Aorta (tissue), 5 donors: ENCODE measurements at regions not wholly inside any gene's neighbourhood (a gene's known extent, or its start where the extent isn't known, plus 50 kb on each side); places are given as distances from the start of the nearest gene placed in this dataset.

Experiments used
- ATAC-seq: fragments of 200-7000 bp; cut with Tn5 transposase; one replicate; pipeline ENCODE4 v1.9.1; 2022; ENCODE audit warnings: moderate library complexity; ENCODE audit not compliant: low FRiP score
- DNase-seq, 2 donors: peaks; one replicate each; pipeline ENCODE4 v3.0.0-alpha.2; 2020
- H3K27ac ChIP-seq, 2 donors: one replicate each; pipeline ENCODE4 v1.5.1; 2013; ENCODE audit warnings: low read length in 2 of 2, mild to moderate bottlenecking in 2 of 2, moderate library complexity in 2 of 2, control low read depth in 1 of 2, inconsistent platforms in 1 of 2, low read depth in 1 of 2
- H3K27me3 ChIP-seq, 2 donors: one replicate each; pipeline ENCODE4 v1.6.1; 2013; ENCODE audit warnings: control low read depth in 1 of 2, low read length in 1 of 2, mild to moderate bottlenecking in 1 of 2, moderate library complexity in 1 of 2; ENCODE audit not compliant: insufficient read depth in 2 of 2, control insufficient read depth in 1 of 2
- H3K36me3 ChIP-seq, 2 donors: one replicate each; pipeline ENCODE4 v1.6.1; 2013; ENCODE audit warnings: control low read depth in 1 of 2, low read length in 1 of 2, mild to moderate bottlenecking in 1 of 2; ENCODE audit not compliant: insufficient read depth in 2 of 2, control insufficient read depth in 1 of 2
- H3K4me1 ChIP-seq, 2 donors: one replicate each; pipeline ENCODE4 v1.6.1; 2013; ENCODE audit warnings: low read length in 2 of 2, control low read depth in 1 of 2, mild to moderate bottlenecking in 1 of 2, moderate library complexity in 1 of 2; ENCODE audit not compliant: insufficient read depth in 2 of 2, control insufficient read depth in 1 of 2
- H3K4me3 ChIP-seq, 2 donors: one replicate each; pipeline ENCODE4 v1.5.1; 2013; ENCODE audit warnings: low read length in 2 of 2, control low read depth in 1 of 2, mild to moderate bottlenecking in 1 of 2
- H3K9me3 ChIP-seq: one replicate; pipeline ENCODE4 v1.6.1; 2013; ENCODE audit warnings: mild to moderate bottlenecking, low read length; ENCODE audit not compliant: control insufficient read depth
- WGBS, 2 donors: extraction: QIAGEN DNeasy Blood & Tissue Kit; methylation state at CpG; one replicate each; pipeline ENCODE4 v1.1.7; 2013; 5-methylcytosine and 5-hydroxymethylcytosine counted together
- intact Hi-C, 2 donors: fragments of 100-400 bp; cut with DNase I; formaldehyde crosslinking; loops; one replicate each; pipeline versions ENCODE4 v1.14.2 to v1.15.0; 2022
- donor health status: healthy with polysubstance abuse.
- donor health status: Bipolar disorder and iron deficiency.
- donor health status: DM: no; HTN: no; CAD: no.
- donor health status: DM: no; HTN: no; CAD: no.
- donor health status: DM: yes; HTN: yes; CAD: no.

DNA sequence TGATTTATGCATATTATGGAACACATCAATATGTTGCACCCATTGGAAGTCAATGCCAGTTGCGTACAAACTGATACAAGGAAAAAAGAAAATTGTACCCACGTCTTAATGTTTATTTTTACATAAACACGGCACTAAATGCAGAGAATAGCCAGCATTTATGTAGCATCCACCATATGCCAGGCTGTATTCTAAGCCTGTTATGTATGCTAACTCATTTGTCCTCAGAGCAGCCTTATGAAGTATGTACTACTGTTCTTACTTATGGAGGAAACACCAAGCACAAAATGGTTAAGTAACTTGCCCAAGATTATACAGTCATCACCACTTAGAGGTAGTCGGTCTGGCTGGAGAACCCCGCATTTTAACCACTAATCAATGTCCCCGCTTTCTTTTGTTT, 837.9 kb upstream of the RBFOX1 start:
- DNase-seq (no peak), ATAC-seq (no peak)
- WGBS, 2 donors, result 83 to 88% methylated on average over 6 of the region's 6 CpGs
- Histone ChIP-seq H3K4me1 (no peaks in the 10 kb centered on the region), H3K4me3 (no peak overlapping the region), H3K27ac (no peak overlapping the region), H3K9me3 (no peaks in the 10 kb centered on the region), H3K36me3 (no peaks in the 10 kb centered on the region), H3K27me3 (no peaks in the 10 kb centered on the region)
- intact Hi-C loops, result no loop called here

DNA sequence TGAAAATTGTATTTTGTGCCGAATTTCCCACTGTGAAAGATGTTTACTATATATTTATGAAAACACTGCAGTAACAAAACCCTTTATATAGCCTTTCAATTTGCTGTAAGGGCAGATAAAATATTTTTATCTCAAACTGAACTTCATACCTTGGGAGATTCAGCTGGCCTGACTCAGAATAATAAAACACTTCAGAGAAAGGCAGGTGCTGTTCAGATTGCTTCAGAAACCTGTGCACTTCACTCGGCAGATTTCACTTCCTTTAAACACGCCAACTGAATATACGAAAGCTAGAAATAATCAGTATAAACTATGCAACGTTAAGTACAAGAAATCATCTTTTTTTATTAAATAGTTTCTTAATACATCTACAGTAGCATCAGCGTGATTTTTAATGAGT, 839.1 kb upstream of the RBFOX1 start:
- H3K4me3 ChIP-seq, result no peak overlapping the region
- DNase-seq, result no peak
- WGBS, 2 donors, result 79 to 81% methylated on average over 6 of the region's 6 CpGs
- H3K9me3 ChIP-seq, result no peaks in the 10 kb centered on the region
- no peaks in the 10 kb centered on the region for H3K4me1 ChIP-seq
- H3K27ac ChIP-seq, result no peak overlapping the region
- H3K36me3 ChIP-seq, result no peaks in the 10 kb centered on the region
- no peak for ATAC-seq
- H3K27me3 ChIP-seq, result no peaks in the 10 kb centered on the region
- intact Hi-C loops, result no loop called here

DNA sequence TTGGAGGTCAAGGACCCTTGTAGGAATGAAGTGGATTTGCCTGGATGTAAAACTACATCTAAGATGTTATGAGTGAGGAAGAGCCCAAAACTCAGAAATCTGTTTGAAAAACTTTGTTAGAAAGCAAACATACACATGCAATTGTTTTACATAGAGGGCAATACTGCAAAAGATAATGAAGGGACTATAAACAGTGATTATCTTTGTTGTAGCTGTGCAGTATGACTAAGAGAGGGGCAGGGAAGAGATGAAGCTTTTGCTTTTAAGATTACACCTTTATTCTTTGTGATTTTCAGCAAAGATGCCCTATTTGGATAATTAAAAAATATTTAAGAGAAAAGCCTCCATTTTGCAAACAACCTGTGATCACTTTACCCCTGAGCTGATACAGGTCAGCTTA, 839.9 kb upstream of the RBFOX1 start:
- H3K36me3 ChIP-seq, result no peaks in the 10 kb centered on the region
- H3K9me3 ChIP-seq, result no peaks in the 10 kb centered on the region
- H3K27me3 ChIP-seq, result no peaks in the 10 kb centered on the region
- H3K4me1 ChIP-seq, result no peaks in the 10 kb centered on the region
- no peak overlapping the region for H3K4me3 ChIP-seq
- intact Hi-C loops, result no loop called here
- H3K27ac ChIP-seq, result no peak overlapping the region
- no peak for ATAC-seq
- no peak for DNase-seq

DNA sequence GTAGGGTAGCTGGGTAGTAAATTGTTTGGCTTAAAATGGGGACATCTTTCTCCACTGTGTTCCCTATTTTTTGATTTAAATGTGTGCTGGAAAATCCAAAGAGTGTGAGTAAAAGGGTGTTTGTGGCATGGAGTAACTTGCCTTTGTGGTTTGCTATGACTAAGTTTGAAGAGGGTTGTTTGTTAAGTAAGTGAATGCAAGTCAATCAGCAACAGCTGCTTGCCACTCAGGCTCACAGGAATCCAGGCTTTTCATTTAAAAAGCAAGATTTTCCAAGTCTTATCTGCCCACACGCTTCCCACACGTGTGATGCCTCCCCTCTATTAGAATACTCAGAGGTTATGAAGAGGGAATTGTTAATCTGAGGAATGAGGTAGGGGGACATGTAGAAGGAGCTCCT, 847.7 kb upstream of the RBFOX1 start:
- intact Hi-C loops, result no loop called here

DNA sequence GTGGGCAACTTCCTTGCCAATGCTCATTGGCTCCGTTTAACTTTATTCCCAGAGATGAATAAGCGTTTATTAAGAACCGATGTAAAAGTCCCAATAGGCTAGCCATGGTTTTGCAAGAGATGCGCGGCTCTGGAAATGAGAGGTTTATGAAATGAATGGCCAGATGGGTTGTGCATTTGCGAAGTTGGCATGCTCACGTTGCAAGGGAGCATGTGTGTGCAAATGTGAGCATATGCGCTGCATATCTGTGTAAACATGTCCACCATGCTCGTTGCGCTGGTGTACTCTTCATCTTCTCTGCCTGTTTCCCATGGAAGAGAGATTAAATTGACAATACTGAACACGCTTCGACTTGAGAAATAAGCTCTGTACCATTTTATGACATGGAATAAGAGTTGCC, 848.6 kb upstream of the RBFOX1 start:
- Histone ChIP-seq H3K9me3 (no peaks in the 10 kb centered on the region), H3K27ac (no peak overlapping the region), H3K4me1 (no peaks in the 10 kb centered on the region), H3K36me3 (no peaks in the 10 kb centered on the region), H3K27me3 (no peaks in the 10 kb centered on the region), H3K4me3 (no peak overlapping the region)
- no peak for DNase-seq
- intact Hi-C loops, result no loop called here
- no peak for ATAC-seq
- 38% methylated on average over 12 of the region's 12 CpGs for WGBS, 2 donors

More for the DNA sequence above, 847.7 kb upstream of the RBFOX1 start:
- no peaks in the 10 kb centered on the region for H3K36me3 ChIP-seq
- H3K27ac ChIP-seq, result no peak overlapping the region
- H3K4me3 ChIP-seq, result no peak overlapping the region
- no peaks in the 10 kb centered on the region for H3K4me1 ChIP-seq
- WGBS, 2 donors, result 10 to 21% methylated on average over 2 of the region's 2 CpGs
- no peaks in the 10 kb centered on the region for H3K9me3 ChIP-seq
- DNase-seq, result no peak
- ATAC-seq, result no peak
- no peaks in the 10 kb centered on the region for H3K27me3 ChIP-seq

DNA sequence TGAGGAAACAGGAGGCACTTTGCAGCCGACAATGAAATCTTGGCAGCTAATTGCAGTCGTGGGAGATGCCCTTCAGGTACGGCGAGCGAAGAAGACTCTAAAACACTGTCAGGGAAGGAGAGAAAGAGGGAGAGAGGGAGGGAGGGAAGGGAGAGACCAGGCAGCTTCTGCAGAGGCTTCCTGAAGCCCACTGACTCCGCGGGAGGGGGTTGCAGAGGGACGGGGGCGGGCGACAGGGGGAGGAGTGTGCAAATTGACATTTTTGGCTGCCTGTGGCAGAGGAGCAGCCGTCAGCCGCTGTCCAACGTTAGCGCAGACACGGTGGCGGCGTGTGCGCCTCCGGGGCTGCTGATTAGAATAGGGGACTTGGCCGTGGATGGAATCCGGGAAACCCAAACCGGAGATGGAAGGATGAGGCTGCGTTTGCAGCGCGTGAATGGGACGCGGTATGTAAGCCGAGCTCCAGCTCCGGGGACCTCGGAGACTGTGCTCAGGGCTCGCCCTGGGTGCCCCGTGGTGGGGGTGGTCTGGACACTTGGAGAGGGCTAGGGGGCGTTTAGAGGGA, 849.1 kb upstream of the RBFOX1 start:
- Histone ChIP-seq H3K36me3 (no peaks in the 10 kb centered on the region), H3K4me3 (no peak overlapping the region), H3K27me3 (no peaks in the 10 kb centered on the region), H3K9me3 (no peaks in the 10 kb centered on the region), H3K4me1 (no peaks in the 10 kb centered on the region), H3K27ac (no peak overlapping the region)
- 1 to 2% methylated on average over 33 of the region's 33 CpGs for WGBS, 2 donors
- ATAC-seq, result no peak
- DNase-seq, result no peak
- intact Hi-C loops, result no loop called here

DNA sequence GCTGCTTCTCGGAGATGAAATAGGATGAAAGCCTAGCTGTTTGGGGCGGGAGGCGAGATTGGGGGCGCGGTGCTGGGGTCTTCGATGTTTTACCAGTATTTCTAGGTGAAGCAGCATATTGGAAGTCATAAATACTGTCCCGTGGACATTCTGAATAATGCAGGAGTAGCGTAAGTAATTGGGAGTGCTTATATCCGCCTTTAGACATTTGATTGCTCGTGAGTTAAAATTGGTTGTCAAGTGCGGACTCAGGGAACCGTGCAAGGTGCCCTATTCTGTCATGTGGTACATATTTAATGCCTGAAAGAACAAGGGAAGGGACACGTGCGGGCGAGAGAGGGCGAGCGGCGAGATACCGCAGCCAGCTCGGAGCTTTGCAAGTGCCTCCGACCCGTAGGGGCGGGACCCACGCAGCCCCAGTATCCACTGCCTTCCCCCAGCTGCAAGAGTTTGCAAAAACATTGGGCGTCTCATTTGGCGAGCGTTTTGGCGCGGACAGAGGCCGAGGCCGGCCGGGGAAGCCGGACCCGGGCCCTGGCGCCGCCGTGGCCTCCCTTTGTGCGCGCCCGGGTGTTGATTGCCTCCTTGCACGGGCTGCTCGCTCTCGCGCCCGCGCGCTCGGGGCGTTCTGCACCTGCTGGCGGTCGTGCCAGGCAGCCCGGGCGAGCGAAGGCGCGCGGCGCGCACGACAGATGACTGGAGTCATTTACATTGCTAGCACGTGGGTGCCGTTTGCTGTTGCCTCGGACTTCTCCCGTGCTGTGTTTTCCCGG, 849.8 kb upstream of the RBFOX1 start:
- WGBS, 2 donors, result 4 to 6% methylated on average over 65 of the region's 65 CpGs
- intact Hi-C loops, result no loop called here
- no peaks in the 10 kb centered on the region for H3K27me3 ChIP-seq
- DNase-seq (peak in 1 of 2 donors; percentile 72), ATAC-seq (no peak)
- no peak overlapping the region for H3K4me3 ChIP-seq
- no peaks in the 10 kb centered on the region for H3K4me1 ChIP-seq
- no peaks in the 10 kb centered on the region for H3K36me3 ChIP-seq
- no peak overlapping the region for H3K27ac ChIP-seq
- no peaks in the 10 kb centered on the region for H3K9me3 ChIP-seq

DNA sequence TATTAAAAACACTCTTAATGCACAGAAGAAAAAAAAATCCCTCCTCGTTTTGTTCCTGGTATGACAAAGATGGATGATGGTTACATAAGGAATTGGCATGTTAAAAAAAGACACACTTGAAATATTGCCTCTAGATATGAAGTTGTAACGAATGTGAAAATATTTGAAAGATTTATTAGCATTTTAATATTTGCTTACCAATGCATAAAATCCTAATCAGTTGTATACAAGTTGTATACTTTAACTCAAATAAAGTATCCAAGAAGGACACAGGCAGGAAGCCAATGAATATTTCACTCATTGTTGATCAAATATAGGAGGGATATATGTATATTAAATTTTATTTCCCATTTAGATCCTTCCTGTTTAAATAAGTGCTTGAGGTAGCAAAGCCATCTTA, 850.8 kb upstream of the RBFOX1 start:
- no peak for ATAC-seq
- Histone ChIP-seq H3K27me3 (no peaks in the 10 kb centered on the region), H3K27ac (no peak overlapping the region), H3K36me3 (no peaks in the 10 kb centered on the region), H3K4me3 (no peak overlapping the region), H3K4me1 (no peaks in the 10 kb centered on the region), H3K9me3 (no peaks in the 10 kb centered on the region)
- 11 to 13% methylated on average over 2 of the region's 2 CpGs for WGBS, 2 donors
- DNase-seq, result no peak
- intact Hi-C loops, result no loop called here

DNA sequence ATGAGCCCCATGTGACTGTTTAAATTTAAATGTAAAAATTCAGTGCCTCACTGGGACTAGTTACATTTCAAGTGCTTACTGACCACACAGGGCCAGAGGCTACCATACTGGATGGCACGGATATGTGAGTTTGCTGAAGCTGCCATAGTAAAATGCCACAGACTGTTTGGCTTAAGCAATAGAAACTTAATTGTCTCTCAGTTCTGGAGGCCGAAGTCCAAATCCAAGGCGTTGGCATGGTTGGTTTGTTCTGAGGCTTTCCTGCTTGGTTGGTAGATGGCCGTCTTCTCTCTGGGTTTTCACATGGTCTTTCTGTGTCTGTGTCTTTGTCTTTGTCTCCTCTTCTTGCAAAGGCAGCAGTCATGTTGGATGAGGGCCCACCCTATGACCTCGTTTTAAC, 878.9 kb upstream of the RBFOX1 start:
- intact Hi-C loops, result no loop called here
- Histone ChIP-seq H3K27ac (no peak overlapping the region), H3K9me3 (peaks cover 3% of the 10 kb centered on the region), H3K4me1 (no peaks in the 10 kb centered on the region), H3K4me3 (no peak overlapping the region), H3K36me3 (no peaks in the 10 kb centered on the region), H3K27me3 (no peaks in the 10 kb centered on the region)
- 81 to 82% methylated on average over 5 of the region's 5 CpGs for WGBS, 2 donors
- no peak for ATAC-seq
- DNase-seq, result no peak
